Stomach (tissue), 4 donors: ENCODE measurements at regions not wholly inside any gene's neighbourhood (a gene's known extent, or its start where the extent isn't known, plus 50 kb on each side); places are given as distances from the start of the nearest gene placed in this dataset.

Source experiments
- CTCF ChIP-seq, 7 experiments: fragments of 450-650 bp in 4 of 7; fragments of 200-600 bp in 3 of 7; sonication (generic) in 3 of 7; IDR thresholded peaks; one replicate each; pipeline ENCODE4 v1.5.1; 2016 to 2019; ENCODE audit warnings: antibody characterized with exemption in 7 of 7, control low read depth in 2 of 7, mild to moderate bottlenecking in 1 of 7
- POLR2A ChIP-seq, 4 donors: fragments of 450-650 bp; IDR thresholded peaks; one replicate each; pipeline ENCODE4 v1.6.1; 2016; ENCODE audit warnings: antibody characterized with exemption in 4 of 4, control low read depth in 2 of 4, mild to moderate bottlenecking in 1 of 4, moderate library complexity in 1 of 4

- no peak for TF ChIP-seq CTCF (IDR thresholded peaks at IDR 0.05)
- no peak for TF ChIP-seq POLR2A (IDR thresholded peaks at IDR 0.05)
Measured at GRCh38 chr11:46216765-46217089, 60.7 kb upstream of the CREB3L1 start.
